Fibroblast of villous mesenchyme (primary cell): ENCODE measurements at regions not wholly inside any gene's neighbourhood (a gene's known extent, or its start where the extent isn't known, plus 50 kb on each side); places are given as distances from the start of the nearest gene placed in this dataset.
A peak's percentile ranks its signal among the peaks of the same experiment; 100 is the strongest.

ENCODE experiments used
- DNase-seq: peaks from one replicate; pipeline ENCODE4 v3.0.0-alpha.2; 2010; ENCODE audit warnings: low read depth
- H3K4me3 ChIP-seq: 2 replicates; pipeline ENCODE4 v1.5.1; 2011; ENCODE audit warnings: low read depth, mild to moderate bottlenecking, low read length
- TF ChIP-seq, protein P1 (sequence below): IDR thresholded peaks from 2 replicates; pipeline ENCODE4 v1.5.1; 2012; ENCODE audit warnings: low read depth, mild to moderate bottlenecking, low read length; ENCODE audit not compliant: insufficient read depth

GRCh38 chr13:107907065-107907805 is 308.1 kb downstream of the LIG4 start:
- no peak for DNase-seq
- no peak overlapping the region for H3K4me3 ChIP-seq
- TF ChIP-seq, protein P1, sequence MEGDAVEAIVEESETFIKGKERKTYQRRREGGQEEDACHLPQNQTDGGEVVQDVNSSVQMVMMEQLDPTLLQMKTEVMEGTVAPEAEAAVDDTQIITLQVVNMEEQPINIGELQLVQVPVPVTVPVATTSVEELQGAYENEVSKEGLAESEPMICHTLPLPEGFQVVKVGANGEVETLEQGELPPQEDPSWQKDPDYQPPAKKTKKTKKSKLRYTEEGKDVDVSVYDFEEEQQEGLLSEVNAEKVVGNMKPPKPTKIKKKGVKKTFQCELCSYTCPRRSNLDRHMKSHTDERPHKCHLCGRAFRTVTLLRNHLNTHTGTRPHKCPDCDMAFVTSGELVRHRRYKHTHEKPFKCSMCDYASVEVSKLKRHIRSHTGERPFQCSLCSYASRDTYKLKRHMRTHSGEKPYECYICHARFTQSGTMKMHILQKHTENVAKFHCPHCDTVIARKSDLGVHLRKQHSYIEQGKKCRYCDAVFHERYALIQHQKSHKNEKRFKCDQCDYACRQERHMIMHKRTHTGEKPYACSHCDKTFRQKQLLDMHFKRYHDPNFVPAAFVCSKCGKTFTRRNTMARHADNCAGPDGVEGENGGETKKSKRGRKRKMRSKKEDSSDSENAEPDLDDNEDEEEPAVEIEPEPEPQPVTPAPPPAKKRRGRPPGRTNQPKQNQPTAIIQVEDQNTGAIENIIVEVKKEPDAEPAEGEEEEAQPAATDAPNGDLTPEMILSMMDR = no peak

- H3K4me3 ChIP-seq = no peak overlapping the region
- no peak for DNase-seq
- TF ChIP-seq, protein P1 = no peak
Measured at GRCh38 chr13:107906131-107906530, 309.2 kb downstream of the LIG4 start.

GRCh38 chr13:107901996-107902562 is 313.3 kb downstream of the LIG4 start:
- TF ChIP-seq, protein P1 = no peak
- DNase-seq = no peak

GRCh38 chr13:107901230-107901629 is 314.1 kb downstream of the LIG4 start:
- DNase-seq = no peak
- H3K4me3 ChIP-seq = no peak overlapping the region
- TF ChIP-seq, protein P1 = no peak

More at GRCh38 chr13:107901996-107902562, 313.3 kb downstream of the LIG4 start:
- no peak overlapping the region for H3K4me3 ChIP-seq

- TF ChIP-seq, protein P1 = no peak
- peak; percentile 32 for DNase-seq
- H3K4me3 ChIP-seq = no peak overlapping the region
Measured at GRCh38 chr13:107900775-107901174, 314.6 kb downstream of the LIG4 start.

DNA sequence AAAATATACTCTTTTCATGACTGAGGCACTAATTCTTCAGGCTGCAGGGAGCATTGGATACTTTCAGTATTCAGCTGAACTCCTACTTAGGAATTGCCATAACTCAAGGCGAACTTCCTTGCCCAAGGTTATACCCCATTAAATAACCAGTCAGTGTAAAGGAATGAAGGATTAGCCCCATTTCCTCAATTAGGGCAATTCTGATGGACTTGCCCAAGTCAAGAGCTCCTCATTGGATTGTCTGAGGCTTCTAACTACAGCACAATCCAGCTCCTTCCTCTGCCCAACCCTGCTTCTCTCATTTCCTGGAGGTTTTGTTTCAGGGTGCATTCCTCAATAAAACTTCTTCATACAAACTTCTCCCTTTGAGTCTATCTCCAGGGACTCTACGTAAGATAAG is 329.2 kb downstream of the LIG4 start:
- H3K4me3 ChIP-seq = no peak overlapping the region
- TF ChIP-seq, protein P1 = no peak
- DNase-seq = no peak
